Progenitor cell of endocrine pancreas (in vitro differentiated cells): ENCODE measurements at regions not wholly inside any gene's neighbourhood (a gene's known extent, or its start where the extent isn't known, plus 50 kb on each side); places are given as distances from the start of the nearest gene placed in this dataset.

Source experiments
- DNase-seq: peaks from one replicate; pipeline ENCODE4 v3.0.0; 2021; ENCODE audit warnings: low spot score; ENCODE audit not compliant: unreplicated experiment
- H3K27ac Mint-ChIP-seq: 2 replicates; pipeline ENCODE4 v1.8.0; 2021; ENCODE audit warnings: mild to moderate bottlenecking, moderate library complexity, mixed read lengths
- H3K27me3 Mint-ChIP-seq: 2 replicates; pipeline ENCODE4 v1.8.0; 2021; ENCODE audit warnings: mixed read lengths
- H3K36me3 Mint-ChIP-seq: 2 replicates; pipeline ENCODE4 v1.8.0; 2022; ENCODE audit warnings: mixed read lengths; ENCODE audit not compliant: insufficient read depth
- H3K4me1 Mint-ChIP-seq: 2 replicates; pipeline ENCODE4 v1.8.0; 2021; ENCODE audit warnings: low read depth, mixed read lengths
- H3K4me3 Mint-ChIP-seq: 2 replicates; pipeline ENCODE4 v1.8.0; 2021; ENCODE audit warnings: low read depth, mild to moderate bottlenecking, moderate library complexity, mixed read lengths
- H3K9me3 Mint-ChIP-seq: 2 replicates; pipeline ENCODE4 v1.8.0; 2021; ENCODE audit warnings: low read depth, mixed read lengths
- TF ChIP-seq, protein P1 (sequence below): fragments of 200-600 bp; sonication (generic); IDR thresholded peaks from one replicate; pipeline ENCODE4 v1.5.0; 2021; ENCODE audit warnings: antibody characterized with exemption, mild to moderate bottlenecking; ENCODE audit not compliant: unreplicated experiment

GRCh38 chr4:130064471-130064870 is 968.5 kb downstream of the C4orf33 start:
- no peak overlapping the region for H3K4me3 Mint-ChIP-seq
- no peak for DNase-seq
- no peaks in the 10 kb centered on the region for H3K9me3 Mint-ChIP-seq
- H3K4me1 Mint-ChIP-seq = peaks cover 13% of the 10 kb centered on the region
- TF ChIP-seq, protein P1, sequence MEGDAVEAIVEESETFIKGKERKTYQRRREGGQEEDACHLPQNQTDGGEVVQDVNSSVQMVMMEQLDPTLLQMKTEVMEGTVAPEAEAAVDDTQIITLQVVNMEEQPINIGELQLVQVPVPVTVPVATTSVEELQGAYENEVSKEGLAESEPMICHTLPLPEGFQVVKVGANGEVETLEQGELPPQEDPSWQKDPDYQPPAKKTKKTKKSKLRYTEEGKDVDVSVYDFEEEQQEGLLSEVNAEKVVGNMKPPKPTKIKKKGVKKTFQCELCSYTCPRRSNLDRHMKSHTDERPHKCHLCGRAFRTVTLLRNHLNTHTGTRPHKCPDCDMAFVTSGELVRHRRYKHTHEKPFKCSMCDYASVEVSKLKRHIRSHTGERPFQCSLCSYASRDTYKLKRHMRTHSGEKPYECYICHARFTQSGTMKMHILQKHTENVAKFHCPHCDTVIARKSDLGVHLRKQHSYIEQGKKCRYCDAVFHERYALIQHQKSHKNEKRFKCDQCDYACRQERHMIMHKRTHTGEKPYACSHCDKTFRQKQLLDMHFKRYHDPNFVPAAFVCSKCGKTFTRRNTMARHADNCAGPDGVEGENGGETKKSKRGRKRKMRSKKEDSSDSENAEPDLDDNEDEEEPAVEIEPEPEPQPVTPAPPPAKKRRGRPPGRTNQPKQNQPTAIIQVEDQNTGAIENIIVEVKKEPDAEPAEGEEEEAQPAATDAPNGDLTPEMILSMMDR = no peak
- no peaks in the 10 kb centered on the region for H3K27me3 Mint-ChIP-seq
- no peaks in the 10 kb centered on the region for H3K36me3 Mint-ChIP-seq
- H3K27ac Mint-ChIP-seq = no peak overlapping the region

DNA sequence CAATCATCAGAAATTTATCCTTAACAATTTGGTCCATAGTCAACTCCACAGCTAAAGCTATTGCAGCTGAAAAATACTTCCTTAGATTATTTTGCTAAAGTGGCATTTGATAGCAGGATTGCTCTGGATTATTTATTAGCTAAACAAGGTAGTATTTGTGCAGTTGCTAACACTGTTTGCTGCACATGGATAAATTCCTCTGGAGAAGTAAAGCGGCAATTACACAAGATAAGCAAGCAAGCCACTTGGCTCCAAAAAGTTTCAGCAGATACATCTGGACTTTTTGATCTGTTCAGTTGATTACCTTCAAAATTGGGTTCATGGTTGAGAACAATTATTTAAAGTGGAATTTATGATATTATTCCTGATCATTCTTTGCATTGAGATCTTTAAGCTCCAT is 971.5 kb downstream of the C4orf33 start:
- Mint-ChIP-seq H3K9me3 (no peaks in the 10 kb centered on the region), H3K36me3 (peaks cover 1% of the 10 kb centered on the region), H3K27me3 (no peaks in the 10 kb centered on the region), H3K27ac (no peak overlapping the region), H3K4me3 (no peak overlapping the region), H3K4me1 (peaks cover 22% of the 10 kb centered on the region)
- DNase-seq = no peak
- TF ChIP-seq, protein P1 = no peak

- Mint-ChIP-seq H3K36me3 (peaks cover 1% of the 10 kb centered on the region), H3K27me3 (no peaks in the 10 kb centered on the region), H3K27ac (no peak overlapping the region), H3K4me1 (peaks cover 27% of the 10 kb centered on the region), H3K4me3 (no peak overlapping the region), H3K9me3 (no peaks in the 10 kb centered on the region)
- TF ChIP-seq, protein P1 = no peak
- no peak for DNase-seq
Observed at GRCh38 chr4:130068072-130068471, 972.1 kb downstream of the C4orf33 start.

- H3K36me3 Mint-ChIP-seq = peaks cover 1% of the 10 kb centered on the region
- no peaks in the 10 kb centered on the region for H3K27me3 Mint-ChIP-seq
- no peak for DNase-seq
- H3K4me3 Mint-ChIP-seq = no peak overlapping the region
- TF ChIP-seq, protein P1 = no peak
- H3K9me3 Mint-ChIP-seq = no peaks in the 10 kb centered on the region
- H3K27ac Mint-ChIP-seq = no peak overlapping the region
- peaks cover 42% of the 10 kb centered on the region for H3K4me1 Mint-ChIP-seq
Observed at GRCh38 chr4:130071746-130072145, 975.8 kb downstream of the C4orf33 start.

DNA sequence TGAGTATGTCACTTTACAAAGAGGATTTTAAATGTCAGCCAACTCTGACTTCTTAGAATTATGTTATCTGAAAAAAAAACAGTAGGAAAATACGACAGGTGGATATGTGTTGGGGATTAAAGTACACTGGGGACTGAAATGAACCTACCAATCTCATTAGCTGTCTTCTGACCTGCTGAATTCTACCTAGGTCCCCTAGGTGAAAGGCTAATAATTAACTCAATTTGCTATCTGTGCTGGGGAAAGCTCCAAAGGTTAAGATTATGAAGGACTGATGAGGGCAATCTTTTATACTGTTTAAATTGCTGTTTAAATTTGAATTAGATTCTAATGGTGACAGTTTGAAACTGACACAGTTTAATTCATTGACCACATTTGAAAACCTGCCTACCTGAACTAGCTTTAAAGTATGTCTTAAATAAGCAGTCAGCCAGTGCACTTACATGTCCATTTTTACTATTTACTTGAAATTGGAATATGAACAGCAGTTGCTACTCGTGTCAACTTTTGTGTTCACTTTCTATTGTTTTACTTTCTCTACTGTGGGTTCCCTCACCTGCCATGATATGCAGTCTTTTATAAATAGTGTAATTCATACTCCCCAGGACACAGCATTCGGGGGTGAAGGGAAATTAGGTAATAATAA is 977.3 kb downstream of the C4orf33 start:
- no peak overlapping the region for H3K4me3 Mint-ChIP-seq
- no peak for DNase-seq
- H3K36me3 Mint-ChIP-seq = peaks cover 1% of the 10 kb centered on the region
- H3K4me1 Mint-ChIP-seq = peaks cover 32% of the 10 kb centered on the region
- H3K27me3 Mint-ChIP-seq = no peaks in the 10 kb centered on the region
- no peak overlapping the region for H3K27ac Mint-ChIP-seq
- H3K9me3 Mint-ChIP-seq = no peaks in the 10 kb centered on the region
- TF ChIP-seq, protein P1 = no peak
